DND-41 (cell line): ENCODE measurements at regions not wholly inside any gene's neighbourhood (a gene's known extent, or its start where the extent isn't known, plus 50 kb on each side); places are given as distances from the start of the nearest gene placed in this dataset.

Source experiments
- CTCF ChIP-seq: IDR thresholded peaks from 2 replicates; pipeline ENCODE4 v1.5.1; 2012; ENCODE audit warnings: borderline replicate concordance, low read length, moderate library complexity, mild to moderate bottlenecking; ENCODE audit not compliant: poor library complexity, severe bottlenecking; ENCODE audit errors: extremely low read depth
- EZH2 ChIP-seq: IDR thresholded peaks from 3 replicates; pipeline ENCODE4 v1.6.1; 2012; ENCODE audit warnings: borderline replicate concordance, low read depth, mild to moderate bottlenecking, moderate library complexity, low read length, inconsistent platforms; ENCODE audit not compliant: severe bottlenecking

GRCh38 chr13:90188351-90188636 is 1159.2 kb upstream of the MIR17HG start:
- no peak for TF ChIP-seq CTCF
- TF ChIP-seq EZH2, result no peak
